GM18907 (cell line): ENCODE measurements at regions not wholly inside any gene's neighbourhood (a gene's known extent, or its start where the extent isn't known, plus 50 kb on each side); places are given as distances from the start of the nearest gene placed in this dataset.
"Not testable (repeated sequence)": the region's sequence is repeated elsewhere in the genome, so short reads cannot be mapped to it uniquely, and the experiment has no call there.

ENCODE experiments used
- ATAC-seq: cut with Tn5 transposase; IDR thresholded peaks from one replicate; pipeline ENCODE4 v1.9.1; 2021; ENCODE audit warnings: mild to moderate bottlenecking, moderate library complexity; ENCODE audit not compliant: unreplicated experiment

- ATAC-seq = no peak
These were observed 184.7 kb upstream of the HSF2 start for GRCh38 chr6:122214605-122215318.

DNA sequence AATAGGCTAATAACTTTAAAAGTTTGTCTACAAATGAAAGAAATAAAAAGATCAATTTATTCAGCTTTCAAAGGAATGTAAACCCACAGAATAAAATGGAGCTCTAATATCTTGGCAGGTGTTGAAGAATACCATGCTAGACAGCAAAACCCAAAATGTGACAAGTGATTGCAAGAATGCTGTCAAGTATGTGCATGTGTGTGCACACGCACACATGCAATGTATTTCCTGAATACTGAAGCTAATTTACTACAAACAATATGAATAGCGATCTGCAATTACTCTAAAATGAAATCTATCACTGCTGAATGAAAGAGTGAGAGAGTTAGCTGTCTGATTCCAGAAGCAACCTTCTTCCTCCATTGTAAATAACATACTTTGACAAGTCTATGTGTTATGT is 179.2 kb upstream of the HSF2 start:
- no peak for ATAC-seq

DNA sequence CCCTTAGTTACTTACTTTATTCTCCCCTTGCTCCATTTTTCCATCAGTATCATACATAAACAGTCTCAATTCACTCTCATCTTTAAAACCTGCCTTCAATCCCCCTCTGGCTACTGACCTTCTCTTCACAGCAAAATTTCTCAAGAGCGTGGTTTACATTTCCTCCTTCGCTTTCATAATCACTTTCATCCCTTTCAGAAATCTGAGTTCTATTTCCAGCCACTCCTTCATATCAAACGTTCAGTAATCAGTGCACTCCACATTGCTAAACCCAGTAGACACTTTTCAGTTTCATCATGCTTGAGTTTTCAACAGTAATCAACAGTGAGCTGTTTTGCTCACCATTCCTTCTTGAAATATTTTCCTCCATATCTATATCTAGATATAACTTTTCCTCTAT is 176.7 kb upstream of the HSF2 start:
- no peak for ATAC-seq

DNA sequence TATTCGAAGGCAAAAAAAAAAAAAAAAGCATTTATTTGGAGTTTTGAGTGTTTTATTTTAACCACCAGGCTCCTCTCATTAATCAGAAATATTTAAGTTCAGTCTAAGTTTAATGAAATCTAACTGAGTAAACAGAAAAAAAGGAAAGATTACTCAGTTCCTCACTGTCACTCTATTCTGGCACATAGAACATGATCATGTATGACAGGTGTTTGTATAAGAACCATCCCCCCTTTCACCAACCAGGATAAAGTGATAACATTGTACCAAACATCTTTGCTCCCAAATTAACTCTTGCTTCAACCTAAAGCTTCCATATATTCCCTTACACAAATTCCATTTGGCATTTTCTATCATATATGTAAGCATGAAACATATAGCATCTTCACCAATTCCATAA is 176.2 kb upstream of the HSF2 start:
- ATAC-seq = no peak

DNA sequence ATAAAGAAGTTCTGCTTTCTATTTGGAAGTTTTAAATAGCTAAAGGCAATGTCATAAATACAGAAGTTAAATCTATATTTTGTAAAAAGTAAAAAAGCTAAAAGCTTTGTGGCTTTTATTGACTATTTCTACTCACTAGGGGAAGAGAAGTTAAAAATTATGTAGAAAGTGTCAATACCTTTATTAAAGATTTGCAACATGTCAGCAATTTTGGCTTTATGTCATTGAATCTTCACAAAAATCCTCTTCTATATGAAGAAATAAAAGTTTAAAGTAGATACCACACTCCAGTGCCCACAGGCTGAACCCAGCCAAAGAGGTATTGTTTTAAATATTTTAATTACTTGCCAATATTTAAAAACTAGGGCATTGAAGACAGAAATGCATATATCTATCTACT is 160.6 kb upstream of the HSF2 start:
- no peak for ATAC-seq

DNA sequence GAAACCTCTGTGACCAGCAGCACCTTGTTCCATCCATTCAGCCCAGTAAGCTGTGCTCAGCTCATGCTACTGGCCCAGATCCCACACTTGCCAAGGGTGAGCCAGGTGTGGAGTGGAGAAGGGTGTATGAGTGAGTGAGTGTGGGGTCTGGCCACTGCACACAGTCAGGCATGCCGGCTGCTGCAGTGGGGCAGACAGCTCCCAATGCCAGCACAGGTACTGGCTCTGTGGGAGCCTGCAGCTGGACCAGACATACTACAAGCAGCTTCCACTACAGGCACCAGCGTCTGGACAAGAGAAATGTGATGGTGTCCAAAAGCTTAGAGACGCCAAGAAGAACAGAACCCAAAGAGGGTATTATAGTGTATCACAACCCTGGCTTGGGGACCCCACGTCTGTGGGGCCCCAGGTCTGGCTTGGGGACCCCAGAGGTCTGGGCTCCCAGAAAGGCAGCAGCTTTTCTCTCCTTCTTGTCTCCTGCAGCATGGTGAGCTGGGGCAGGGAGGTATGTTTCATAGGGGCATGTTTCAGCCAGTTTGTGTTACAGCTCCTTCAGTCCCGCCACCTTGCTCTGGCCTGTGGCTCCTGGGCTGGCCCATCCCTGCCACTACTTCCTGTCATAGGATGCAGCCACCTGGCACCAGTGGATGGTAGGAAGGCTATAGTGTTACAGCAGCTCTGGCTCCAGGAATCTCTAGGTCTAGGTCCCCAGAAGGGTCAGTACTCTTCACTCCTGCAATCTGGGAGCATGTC is 152.4 kb upstream of the HSF2 start:
- ATAC-seq = no peak

DNA sequence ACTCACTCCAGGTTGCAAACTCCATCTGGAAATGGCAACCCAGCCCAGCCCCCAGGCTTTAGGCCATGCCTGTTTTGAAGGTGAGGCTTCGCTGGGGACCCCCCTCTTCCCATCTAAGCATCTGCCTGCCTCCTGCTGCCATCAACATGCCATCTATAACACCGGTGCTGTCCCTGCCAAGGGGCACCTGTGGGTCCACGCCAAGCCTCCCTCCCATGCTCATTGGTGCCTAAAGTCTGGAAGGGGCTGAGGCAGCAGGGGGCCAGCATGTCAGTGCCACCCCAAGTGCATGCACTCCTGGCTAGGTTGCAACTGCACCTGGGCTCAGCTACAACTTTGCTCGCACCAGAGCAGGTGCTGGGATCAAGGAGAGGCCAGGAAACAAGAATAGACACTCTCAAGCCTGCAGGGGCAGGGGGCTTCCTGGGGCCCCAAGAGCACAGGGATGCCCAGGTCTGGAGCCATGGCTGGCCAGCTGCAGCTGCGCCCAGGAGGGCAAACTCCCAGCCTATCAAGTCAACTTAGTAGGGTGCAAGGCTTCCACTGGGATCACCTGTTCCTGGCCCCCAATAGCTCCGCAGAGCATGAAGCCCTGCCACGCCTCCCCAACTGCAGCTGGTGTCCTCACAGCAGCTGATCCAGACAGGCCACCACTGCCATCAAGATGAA is 151.3 kb upstream of the HSF2 start:
- no peak for ATAC-seq

- ATAC-seq = no peak
These were observed 150.6 kb upstream of the HSF2 start for GRCh38 chr6:122248844-122249243.

DNA sequence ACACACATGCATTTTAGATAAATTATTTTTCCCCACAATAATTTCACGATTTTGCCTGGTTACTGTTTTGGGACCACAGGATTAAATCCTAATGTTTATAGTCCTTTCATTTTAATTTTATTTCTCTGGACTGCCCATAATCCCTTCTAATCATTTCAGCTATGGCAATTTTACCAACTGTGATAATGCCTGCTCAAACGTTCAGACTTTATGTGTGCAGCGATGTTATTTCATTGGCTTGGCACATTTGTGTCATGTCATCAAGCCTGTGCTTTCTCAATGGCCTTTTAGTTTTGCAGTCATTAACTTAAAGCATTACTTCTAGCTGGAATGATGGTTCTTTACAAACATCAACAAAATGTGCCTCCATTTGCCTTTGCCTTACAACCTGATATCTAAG is 140.6 kb upstream of the HSF2 start:
- ATAC-seq = no peak

GRCh38 chr6:122264557-122264956 is 134.9 kb upstream of the HSF2 start:
- no peak for ATAC-seq

DNA sequence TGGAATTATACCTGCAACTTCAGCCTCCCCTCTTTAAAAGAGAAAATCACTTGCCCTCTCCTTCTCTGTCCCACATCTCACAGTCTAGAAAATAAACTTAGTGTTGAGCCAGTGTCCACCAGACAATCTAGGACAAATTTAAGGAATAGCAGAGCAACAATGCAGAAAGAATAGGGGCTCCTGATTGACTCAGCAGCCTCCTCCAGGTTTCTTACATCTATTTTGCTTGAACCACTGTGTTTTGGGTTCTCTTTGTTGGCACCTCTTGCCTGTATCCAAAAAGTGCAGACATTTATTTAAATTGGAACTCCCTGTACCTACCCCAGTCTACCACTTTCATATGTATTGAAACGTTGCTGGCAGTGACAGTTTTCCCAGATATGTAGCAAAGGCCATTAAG is 133.7 kb upstream of the HSF2 start:
- no peak for ATAC-seq

DNA sequence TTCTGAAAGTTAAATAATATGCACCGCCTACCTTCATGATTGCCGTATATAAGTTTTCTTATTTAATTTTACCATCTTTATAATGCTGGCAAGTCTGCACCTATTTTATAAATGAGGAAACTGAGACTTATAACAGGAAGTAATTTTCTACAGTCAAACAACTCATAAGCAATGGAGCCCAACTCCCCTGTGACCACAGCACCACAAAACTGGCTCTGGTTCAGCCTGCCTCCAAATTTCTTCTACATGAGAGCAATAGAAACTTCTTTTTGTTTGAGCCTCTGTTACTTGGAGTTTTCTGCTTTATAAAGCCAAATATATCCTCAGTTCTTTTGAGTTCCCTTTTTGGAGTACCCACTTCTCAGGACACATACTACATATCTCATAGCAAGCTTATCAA is 131.1 kb upstream of the HSF2 start:
- ATAC-seq = no peak

DNA sequence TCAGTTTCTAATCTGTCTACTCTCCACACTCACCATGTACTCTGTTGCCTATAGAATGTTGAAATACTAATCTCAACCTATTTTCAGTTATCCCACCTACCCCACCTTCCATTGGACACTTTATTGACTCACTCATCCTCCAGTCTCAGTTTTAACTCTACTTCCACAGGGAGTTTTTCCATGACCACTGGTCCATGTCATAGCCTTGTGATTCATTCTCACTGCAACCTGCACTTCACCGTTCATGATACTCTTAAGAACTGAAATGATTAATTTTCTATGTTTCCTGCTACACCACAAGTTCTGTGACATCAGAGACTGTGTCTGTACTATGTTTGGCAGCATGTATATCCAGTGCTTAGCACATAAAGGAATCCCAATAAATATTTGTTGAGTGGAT is 122.8 kb upstream of the HSF2 start:
- no peak for ATAC-seq

DNA sequence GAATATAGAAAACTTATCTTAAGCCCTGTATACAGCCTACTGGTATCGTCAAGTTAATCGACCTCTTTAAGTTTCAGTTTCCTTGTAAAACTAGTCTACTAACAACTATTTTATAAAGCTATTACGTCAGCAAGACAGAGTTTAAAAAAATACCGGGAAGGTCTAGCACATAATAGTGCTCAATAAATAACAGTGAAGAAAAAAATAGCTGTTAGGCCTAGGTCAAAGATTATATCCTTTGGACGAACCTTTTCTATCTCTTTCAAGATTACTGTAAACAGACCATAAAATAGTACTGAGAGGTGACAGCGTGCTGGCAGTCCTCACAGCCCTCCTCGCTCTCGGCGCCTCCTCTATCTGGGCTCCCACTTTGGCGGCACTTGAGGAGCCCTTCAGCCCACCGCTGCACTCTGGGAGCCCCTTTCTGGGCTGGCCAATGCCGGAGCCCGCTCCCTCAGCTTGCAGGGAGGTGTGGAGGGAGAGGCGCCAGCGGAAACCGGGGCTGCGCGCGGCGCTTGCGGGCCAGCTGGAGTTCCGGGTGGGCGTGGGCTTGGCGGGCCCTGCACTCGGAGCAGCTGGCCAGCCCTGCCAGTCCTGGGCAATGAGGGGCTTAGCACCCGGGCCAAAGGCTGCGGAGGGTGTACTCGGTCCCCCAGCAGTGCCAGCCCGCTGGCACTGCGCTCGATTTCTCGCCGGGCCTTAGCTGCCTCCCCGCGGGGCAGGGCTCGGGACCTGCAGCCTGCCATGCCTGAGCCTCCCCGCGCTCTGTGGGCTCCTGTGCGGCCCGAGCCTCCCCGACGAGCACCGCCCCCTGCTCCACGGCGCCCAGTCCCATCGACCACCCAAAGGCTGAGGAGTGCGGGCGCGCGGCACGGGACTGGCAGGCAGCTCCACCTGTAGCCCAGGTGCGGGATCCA is 119.1 kb upstream of the HSF2 start:
- not testable (repeated sequence) for ATAC-seq

- no peak for ATAC-seq
These were observed 115.6 kb upstream of the HSF2 start for GRCh38 chr6:122283884-122284283.

- ATAC-seq = no peak
These were observed 114.6 kb upstream of the HSF2 start for GRCh38 chr6:122284848-122285247.

GRCh38 chr6:122285292-122285913 is 114.0 kb upstream of the HSF2 start:
- no peak for ATAC-seq

DNA sequence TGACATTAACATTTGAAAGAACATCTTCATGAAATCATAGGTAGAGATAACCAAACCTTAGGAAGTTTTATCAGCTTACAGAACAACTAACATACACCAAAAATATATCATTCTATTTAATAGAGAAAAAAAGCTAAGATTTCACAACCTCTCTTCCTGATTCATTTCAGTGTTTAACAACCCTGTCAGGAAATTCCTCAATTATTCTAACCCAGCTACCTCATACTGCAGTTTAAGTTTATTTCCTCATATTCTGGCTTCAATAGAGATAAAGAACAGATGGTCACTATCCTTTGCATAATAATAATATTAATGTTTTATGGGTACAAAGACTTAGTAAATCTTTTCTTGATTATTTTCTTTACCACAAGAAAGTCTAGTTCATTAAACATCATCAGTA is 112.9 kb upstream of the HSF2 start:
- no peak for ATAC-seq

DNA sequence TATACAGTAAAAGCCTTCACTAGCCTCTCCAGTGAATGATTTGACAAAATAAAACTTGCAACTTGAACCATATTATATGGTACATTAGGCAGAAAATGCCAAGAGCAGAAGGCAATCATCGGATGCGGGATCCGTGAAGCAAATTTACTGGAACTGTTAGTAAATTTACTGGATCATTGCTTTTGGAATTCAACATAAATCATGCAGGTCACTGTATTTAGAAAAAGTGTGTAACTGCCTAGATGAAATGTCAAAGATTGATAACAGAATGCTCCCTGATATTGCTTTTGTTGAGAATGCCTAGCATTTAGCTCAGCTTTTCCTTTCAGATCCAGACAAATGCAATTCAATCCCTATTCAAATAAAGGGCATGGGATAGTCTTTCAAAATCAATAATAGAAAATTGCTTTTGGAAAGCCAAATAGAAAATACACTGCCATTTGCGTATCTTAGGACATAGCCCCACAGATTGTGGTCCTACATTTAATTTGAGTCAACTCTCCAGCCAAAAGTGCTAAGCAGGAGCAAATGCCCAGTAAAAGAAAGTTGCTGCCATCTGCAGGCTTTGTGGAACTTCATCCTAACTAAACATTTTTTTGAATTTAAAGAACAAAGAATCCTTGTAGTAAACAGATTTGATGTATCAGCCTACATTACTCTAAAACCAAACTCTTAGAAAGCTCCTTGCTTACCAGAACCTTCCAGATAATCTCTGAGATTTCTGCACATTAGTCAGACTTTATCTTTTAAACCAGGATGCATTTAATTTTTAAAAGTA is 109.5 kb upstream of the HSF2 start:
- ATAC-seq = no peak

- ATAC-seq = no peak
These were observed 102.4 kb upstream of the HSF2 start for GRCh38 chr6:122297010-122297409.
